MM.1S (cell line): ENCODE measurements at regions not wholly inside any gene's neighbourhood (a gene's known extent, or its start where the extent isn't known, plus 50 kb on each side); places are given as distances from the start of the nearest gene placed in this dataset.

Source experiments
- DNase-seq: peaks from one replicate; pipeline ENCODE4 v3.0.0-alpha.2; 2015
- H2AFZ ChIP-seq: fragments of 300-600 bp; sonication (generic); 2 replicates; pipeline ENCODE4 v1.6.0; 2016; ENCODE audit warnings: antibody characterized with exemption, low read length
- H3F3A ChIP-seq: fragments of 300-600 bp; sonication (generic); 2 replicates; pipeline ENCODE4 v1.6.1; 2016; ENCODE audit warnings: mild to moderate bottlenecking, antibody characterized with exemption, low read length, moderate library complexity, mixed read lengths; ENCODE audit not compliant: insufficient read depth
- H3K27ac ChIP-seq: fragments of 300-600 bp; sonication (generic); 2 replicates; pipeline ENCODE4 v1.5.1; 2016; ENCODE audit warnings: mild to moderate bottlenecking, low read length
- H3K27me3 ChIP-seq: fragments of 300-600 bp; sonication (generic); replicated peaks from 2 replicates; pipeline ENCODE4 v1.6.0; 2016; ENCODE audit warnings: low read length; ENCODE audit not compliant: insufficient read depth
- H3K36me3 ChIP-seq: fragments of 300-600 bp; sonication (generic); replicated peaks from 2 replicates; pipeline ENCODE4 v1.6.1; 2016; ENCODE audit warnings: mild to moderate bottlenecking, low read length, mixed read lengths; ENCODE audit not compliant: insufficient read depth
- H3K4me1 ChIP-seq: fragments of 300-600 bp; sonication (generic); 2 replicates; pipeline ENCODE4 v1.6.1; 2016; ENCODE audit warnings: low read length, mixed read lengths
- H3K4me2 ChIP-seq: fragments of 300-600 bp; sonication (generic); 2 replicates; pipeline ENCODE4 v1.6.0; 2016; ENCODE audit warnings: low read depth, low read length
- H3K4me3 ChIP-seq: fragments of 300-600 bp; sonication (generic); 2 replicates; pipeline ENCODE4 v1.5.1; 2016; ENCODE audit warnings: low read length, mixed read lengths
- H3K79me2 ChIP-seq: fragments of 300-600 bp; sonication (generic); 2 replicates; pipeline ENCODE4 v1.6.1; 2016; ENCODE audit warnings: mixed run types, low read length, mixed read lengths
- H3K9ac ChIP-seq: fragments of 300-600 bp; sonication (generic); 2 replicates; pipeline ENCODE4 v1.6.1; 2016; ENCODE audit warnings: low read length, mixed read lengths
- H3K9me2 ChIP-seq: fragments of 300-600 bp; sonication (generic); replicated peaks from 2 replicates; pipeline ENCODE4 v1.6.1; 2016; ENCODE audit warnings: mild to moderate bottlenecking, low read length, mixed read lengths; ENCODE audit not compliant: insufficient read depth
- H3K9me3 ChIP-seq: fragments of 300-600 bp; sonication (generic); replicated peaks from 2 replicates; pipeline ENCODE4 v1.6.1; 2016; ENCODE audit warnings: mild to moderate bottlenecking, low read length, mixed read lengths; ENCODE audit not compliant: insufficient read depth
- H4K20me1 ChIP-seq: fragments of 300-600 bp; sonication (generic); 2 replicates; pipeline ENCODE4 v1.6.1; 2016; ENCODE audit warnings: mild to moderate bottlenecking, low read length, moderate library complexity, mixed read lengths; ENCODE audit not compliant: insufficient read depth
- CTCF ChIP-seq: fragments of 300-600 bp; sonication (generic); IDR thresholded peaks from 2 replicates; pipeline ENCODE4 v1.5.1; 2016; ENCODE audit warnings: antibody characterized with exemption, low read length, mixed read lengths
- EZH2 ChIP-seq: fragments of 300-600 bp; sonication (generic); optimal IDR thresholded peaks from 2 replicates; pipeline ENCODE3; 2017; ENCODE audit warnings: low read depth, mild to moderate bottlenecking, antibody characterized with exemption, low read length, mixed read lengths
- EZH2phosphoT487 ChIP-seq: fragments of 300-600 bp; sonication (generic); IDR thresholded peaks from 2 replicates; pipeline ENCODE4 v1.6.1; 2018; ENCODE audit warnings: antibody characterized with exemption, low read length

GRCh38 chr21:16908077-16908476, 604.8 kb upstream of the CXADR start:
- DNase-seq: no peak

GRCh38 chr21:16910435-16911165, 602.2 kb upstream of the CXADR start:
- H3K9me3 ChIP-seq: no peaks in the 10 kb centered on the region
- TF ChIP-seq CTCF (no peak), EZH2phosphoT487 (no peak), EZH2 (no peak)
- H3K4me2 ChIP-seq: no peak overlapping the region

More at GRCh38 chr21:16908077-16908476, 604.8 kb upstream of the CXADR start:
- Histone ChIP-seq H3F3A (no peaks in the 10 kb centered on the region), H3K4me2 (no peak overlapping the region), H3K9me3 (no peaks in the 10 kb centered on the region), H2AFZ (no peak overlapping the region), H3K4me1 (no peaks in the 10 kb centered on the region), H3K27me3 (no peaks in the 10 kb centered on the region), H3K36me3 (no peaks in the 10 kb centered on the region), H4K20me1 (no peaks in the 10 kb centered on the region), H3K4me3 (no peak overlapping the region), H3K9me2 (no peaks in the 10 kb centered on the region), H3K79me2 (no peaks in the 10 kb centered on the region), H3K27ac (no peak overlapping the region), H3K9ac (no peak overlapping the region)
- TF ChIP-seq EZH2 (no peak), EZH2phosphoT487 (no peak), CTCF (no peak)

GRCh38 chr21:16911166-16911607, 601.7 kb upstream of the CXADR start:
- Histone ChIP-seq H2AFZ (no peak overlapping the region), H3F3A (no peaks in the 10 kb centered on the region), H3K36me3 (no peaks in the 10 kb centered on the region), H3K4me3 (no peak overlapping the region), H3K27me3 (no peaks in the 10 kb centered on the region), H3K4me2 (no peak overlapping the region), H3K4me1 (no peaks in the 10 kb centered on the region), H3K9me2 (no peaks in the 10 kb centered on the region), H3K79me2 (no peaks in the 10 kb centered on the region), H4K20me1 (no peaks in the 10 kb centered on the region), H3K9ac (no peak overlapping the region), H3K27ac (no peak overlapping the region), H3K9me3 (no peaks in the 10 kb centered on the region)
- DNase-seq: no peak
- no peak for TF ChIP-seq EZH2

More at GRCh38 chr21:16910435-16911165, 602.2 kb upstream of the CXADR start:
- no peaks in the 10 kb centered on the region for H3K4me1 ChIP-seq
- H3K79me2 ChIP-seq: no peaks in the 10 kb centered on the region
- no peak for DNase-seq
- no peaks in the 10 kb centered on the region for H4K20me1 ChIP-seq
- H3F3A ChIP-seq: no peaks in the 10 kb centered on the region
- no peaks in the 10 kb centered on the region for H3K27me3 ChIP-seq
- no peak overlapping the region for H2AFZ ChIP-seq
- H3K4me3 ChIP-seq: no peak overlapping the region
- H3K36me3 ChIP-seq: no peaks in the 10 kb centered on the region
- H3K9me2 ChIP-seq: no peaks in the 10 kb centered on the region
- no peak overlapping the region for H3K27ac ChIP-seq
- H3K9ac ChIP-seq: no peak overlapping the region

- Histone ChIP-seq H3K4me1 (no peaks in the 10 kb centered on the region), H3K27me3 (no peaks in the 10 kb centered on the region), H3K27ac (no peak overlapping the region), H3K9me3 (no peaks in the 10 kb centered on the region), H3K79me2 (no peaks in the 10 kb centered on the region), H3F3A (no peaks in the 10 kb centered on the region), H4K20me1 (no peaks in the 10 kb centered on the region), H3K36me3 (no peaks in the 10 kb centered on the region), H3K9me2 (no peaks in the 10 kb centered on the region), H3K9ac (no peak overlapping the region), H3K4me2 (no peak overlapping the region), H3K4me3 (no peak overlapping the region), H2AFZ (no peak overlapping the region)
- TF ChIP-seq CTCF (no peak), EZH2phosphoT487 (no peak), EZH2 (no peak)
- DNase-seq: no peak
Measured at GRCh38 chr21:16912075-16912474, 600.8 kb upstream of the CXADR start.
